H9 (cell line): ENCODE measurements at regions not wholly inside any gene's neighbourhood (a gene's known extent, or its start where the extent isn't known, plus 50 kb on each side); places are given as distances from the start of the nearest gene placed in this dataset.

Source experiments
- DNase-seq: peaks from one replicate; pipeline ENCODE4 v3.0.0-alpha.2; 2017
- H2AFZ ChIP-seq: one replicate; pipeline ENCODE4 v1.6.1; 2013; ENCODE audit warnings: mild to moderate bottlenecking, low read length, control low read depth, moderate library complexity
- H2AK5ac ChIP-seq: 2 replicates; pipeline ENCODE4 v1.6.1; 2013; ENCODE audit warnings: low read length, control low read depth, mixed read lengths; ENCODE audit not compliant: insufficient read length
- H2BK120ac ChIP-seq: one replicate; pipeline ENCODE4 v1.6.1; 2013; ENCODE audit warnings: low read depth, mild to moderate bottlenecking, low read length, control low read depth, inconsistent platforms; ENCODE audit not compliant: poor library complexity, severe bottlenecking
- H2BK12ac ChIP-seq: 2 replicates; pipeline ENCODE4 v1.6.1; 2013; ENCODE audit warnings: low read length, control low read depth, mixed read lengths, low read depth; ENCODE audit not compliant: insufficient read length
- H2BK15ac ChIP-seq: 2 replicates; pipeline ENCODE4 v1.6.1; 2013; ENCODE audit warnings: low read depth, low read length, control low read depth
- H2BK20ac ChIP-seq: one replicate; pipeline ENCODE4 v1.6.1; 2013; ENCODE audit warnings: low read depth, mild to moderate bottlenecking, low read length, control low read depth, inconsistent platforms; ENCODE audit not compliant: poor library complexity, severe bottlenecking
- H2BK5ac ChIP-seq: 2 replicates; pipeline ENCODE4 v1.6.1; 2013; ENCODE audit warnings: low read length, control low read depth, mixed read lengths; ENCODE audit not compliant: insufficient read length
- H3K14ac ChIP-seq: 2 replicates; pipeline ENCODE4 v1.6.1; 2013; ENCODE audit warnings: low read length, control low read depth; ENCODE audit not compliant: insufficient read depth
- H3K18ac ChIP-seq: 2 replicates; pipeline ENCODE4 v1.6.1; 2013; ENCODE audit warnings: low read depth, mild to moderate bottlenecking, mixed read lengths, low read length, control low read depth; ENCODE audit not compliant: insufficient read length
- H3K23ac ChIP-seq: 2 replicates; pipeline ENCODE4 v1.6.1; 2013; ENCODE audit warnings: low read length, control low read depth, mixed read lengths, low read depth; ENCODE audit not compliant: insufficient read length
- H3K23me2 ChIP-seq: 2 replicates; pipeline ENCODE4 v1.6.1; 2013; ENCODE audit warnings: low read depth, mild to moderate bottlenecking, mixed read lengths, low read length, control low read depth; ENCODE audit not compliant: insufficient read length, poor library complexity, severe bottlenecking
- H3K27ac ChIP-seq: 2 replicates; pipeline ENCODE4 v1.5.1; 2013; ENCODE audit warnings: low read length, control low read depth, mixed read lengths, low read depth; ENCODE audit not compliant: insufficient read length
- H3K27me3 ChIP-seq: 2 replicates; pipeline ENCODE4 v1.6.1; 2013; ENCODE audit warnings: low read length, control low read depth, inconsistent platforms; ENCODE audit not compliant: insufficient read depth
- H3K4ac ChIP-seq: 2 replicates; pipeline ENCODE4 v1.6.1; 2013; ENCODE audit warnings: low read depth, mild to moderate bottlenecking, control low read depth, inconsistent platforms, low read length, moderate library complexity
- H3K4me1 ChIP-seq: 2 replicates; pipeline ENCODE4 v1.6.1; 2013; ENCODE audit warnings: low read length, control low read depth, inconsistent platforms; ENCODE audit not compliant: insufficient read depth
- H3K4me2 ChIP-seq: 2 replicates; pipeline ENCODE4 v1.6.1; 2013; ENCODE audit warnings: low read length, control low read depth, mixed read lengths; ENCODE audit not compliant: insufficient read length, insufficient read depth
- H3K56ac ChIP-seq: 2 replicates; pipeline ENCODE4 v1.6.1; 2013; ENCODE audit warnings: low read depth, mild to moderate bottlenecking, mixed read lengths, low read length, control low read depth; ENCODE audit not compliant: insufficient read length
- H3K79me1 ChIP-seq: 2 replicates; pipeline ENCODE4 v1.6.1; 2013; ENCODE audit warnings: low read depth, mild to moderate bottlenecking, moderate library complexity, low read length, control low read depth, inconsistent platforms; ENCODE audit not compliant: insufficient read depth, poor library complexity, severe bottlenecking
- H3K79me2 ChIP-seq: 2 replicates; pipeline ENCODE4 v1.6.1; 2013; ENCODE audit warnings: low read length, control low read depth, inconsistent platforms; ENCODE audit not compliant: insufficient read depth
- H3K9ac ChIP-seq: 2 replicates; pipeline ENCODE4 v1.6.1; 2013; ENCODE audit warnings: low read length, control low read depth, mixed read lengths; ENCODE audit not compliant: insufficient read length; ENCODE audit errors: extremely low read depth
- H3K9me3 ChIP-seq: one replicate; pipeline ENCODE4 v1.6.1; 2013; ENCODE audit warnings: low read depth, low read length, inconsistent platforms; ENCODE audit not compliant: control insufficient read depth
- H3T11ph ChIP-seq: one replicate; pipeline ENCODE4 v1.6.1; 2013; ENCODE audit warnings: mild to moderate bottlenecking, low read length, control low read depth, inconsistent platforms
- H4K20me1 ChIP-seq: one replicate; pipeline ENCODE4 v1.6.1; 2013; ENCODE audit not compliant: control insufficient read depth, insufficient read length, insufficient read depth
- H4K5ac ChIP-seq: 2 replicates; pipeline ENCODE4 v1.6.1; 2013; ENCODE audit warnings: low read depth, mild to moderate bottlenecking, mixed read lengths, low read length, control low read depth; ENCODE audit not compliant: insufficient read length
- H4K8ac ChIP-seq: replicated peaks from 2 replicates; pipeline ENCODE4 v1.6.1; 2013; ENCODE audit warnings: low read length, control low read depth, mixed read lengths, low read depth; ENCODE audit not compliant: insufficient read length
- H4K91ac ChIP-seq: 2 replicates; pipeline ENCODE4 v1.6.1; 2013; ENCODE audit warnings: low read depth, mild to moderate bottlenecking, moderate library complexity, mixed read lengths, low read length, control low read depth; ENCODE audit not compliant: insufficient read length
- H3K27ac Mint-ChIP-seq, 3 experiments: 2 replicates in 2 of 3; 3 replicates in 1 of 3; pipeline ENCODE4 v1.8.0; 2020 to 2021; ENCODE audit warnings: mixed read lengths in 3 of 3, mild to moderate bottlenecking in 1 of 3, moderate library complexity in 1 of 3
- H3K27me3 Mint-ChIP-seq: 2 replicates; pipeline ENCODE4 v1.8.0; 2021; ENCODE audit warnings: low read depth, mild to moderate bottlenecking, moderate library complexity, mixed read lengths
- H3K36me3 Mint-ChIP-seq, 3 experiments: 2 replicates in 2 of 3; 3 replicates in 1 of 3; pipeline ENCODE4 v1.8.0; 2020 to 2021; ENCODE audit warnings: low read depth in 3 of 3, mixed read lengths in 3 of 3; ENCODE audit not compliant: insufficient read depth in 1 of 3
- H3K4me1 Mint-ChIP-seq, 2 experiments: 2 replicates each; pipeline ENCODE4 v1.8.0; 2020; ENCODE audit warnings: mixed read lengths in 2 of 2
- H3K4me3 Mint-ChIP-seq, 2 experiments: 2 replicates in 1 of 2; 3 replicates in 1 of 2; pipeline ENCODE4 v1.8.0; 2020 to 2021; ENCODE audit warnings: mild to moderate bottlenecking in 2 of 2, mixed read lengths in 2 of 2, moderate library complexity in 1 of 2
- H3K9me3 Mint-ChIP-seq, 2 experiments: 2 replicates in 1 of 2; 3 replicates in 1 of 2; pipeline ENCODE4 v1.8.0; 2020; ENCODE audit warnings: mild to moderate bottlenecking in 2 of 2, mixed read lengths in 2 of 2, moderate library complexity in 1 of 2
- WGBS: extraction: QIAGEN DNeasy Blood & Tissue Kit; methylation state at CpG from one replicate; pipeline ENCODE4 v1.1.7; 2013; ENCODE audit warnings: missing lambda C conversion rate, low lambda C conversion rate, mixed read lengths; ENCODE audit not compliant: insufficient read length; ENCODE audit errors: extremely low coverage; 5-methylcytosine and 5-hydroxymethylcytosine counted together
- TF ChIP-seq, protein P1 (sequence below): fragments of 200-600 bp; sonication (generic); conservative IDR thresholded peaks from 3 replicates; pipeline ENCODE4 v1.8.0; 2021; ENCODE audit warnings: antibody characterized with exemption, mild to moderate bottlenecking

DNA sequence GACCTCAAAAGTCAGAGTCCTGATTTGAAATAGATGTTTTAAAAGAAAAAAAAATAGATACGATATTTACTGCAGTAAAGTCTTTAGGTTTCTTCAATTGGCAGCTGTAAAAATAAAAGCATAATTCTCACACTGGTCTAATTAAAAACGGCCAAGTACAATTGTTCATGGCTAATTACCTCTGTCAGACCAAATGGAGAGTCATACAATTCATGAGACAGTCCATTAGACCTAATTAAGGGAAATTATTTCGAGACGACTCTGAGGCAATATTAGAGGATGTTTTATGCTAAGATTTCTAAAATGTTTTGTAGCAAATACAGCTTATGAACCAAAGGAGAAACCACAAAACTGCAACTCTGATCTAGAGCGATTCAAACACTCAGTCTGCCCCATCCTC, 131.3 kb downstream of the PHLDA1 start:
- Mint-ChIP-seq H3K36me3 (no peaks in the 10 kb centered on the region), H3K9me3 (no peaks in the 10 kb centered on the region), H3K27me3 (peaks cover 2% of the 10 kb centered on the region), H3K27ac (no peak overlapping the region), H3K4me1 (peaks cover 10 to 11% of the 10 kb centered on the region in 2 experiments), H3K4me3 (no peak overlapping the region)
- WGBS = no CpG with 5 or more reads among the region's 5 CpGs
- Histone ChIP-seq H3K23me2 (no peaks in the 10 kb centered on the region), H3K4me2 (no peak overlapping the region), H2BK12ac (no peak overlapping the region), H3K4ac (no peak overlapping the region), H3K79me2 (no peaks in the 10 kb centered on the region), H4K20me1 (no peaks in the 10 kb centered on the region), H3T11ph (no peak overlapping the region), H4K8ac (no peak overlapping the region), H3K4me1 (no peaks in the 10 kb centered on the region), H4K5ac (no peak overlapping the region), H3K9me3 (no peaks in the 10 kb centered on the region), H2BK5ac (no peak overlapping the region), H2AFZ (no peak overlapping the region), H2BK15ac (no peak overlapping the region), H2BK20ac (no peak overlapping the region), H3K56ac (no peak overlapping the region), H3K9ac (no peak overlapping the region), H3K18ac (no peak overlapping the region), H2AK5ac (no peak overlapping the region), H3K23ac (no peak overlapping the region), H3K27me3 (no peaks in the 10 kb centered on the region), H4K91ac (no peak overlapping the region), H3K27ac (no peak overlapping the region), H2BK120ac (no peak overlapping the region), H3K14ac (no peak overlapping the region), H3K79me1 (no peaks in the 10 kb centered on the region)
- DNase-seq = no peak
- TF ChIP-seq, protein P1, sequence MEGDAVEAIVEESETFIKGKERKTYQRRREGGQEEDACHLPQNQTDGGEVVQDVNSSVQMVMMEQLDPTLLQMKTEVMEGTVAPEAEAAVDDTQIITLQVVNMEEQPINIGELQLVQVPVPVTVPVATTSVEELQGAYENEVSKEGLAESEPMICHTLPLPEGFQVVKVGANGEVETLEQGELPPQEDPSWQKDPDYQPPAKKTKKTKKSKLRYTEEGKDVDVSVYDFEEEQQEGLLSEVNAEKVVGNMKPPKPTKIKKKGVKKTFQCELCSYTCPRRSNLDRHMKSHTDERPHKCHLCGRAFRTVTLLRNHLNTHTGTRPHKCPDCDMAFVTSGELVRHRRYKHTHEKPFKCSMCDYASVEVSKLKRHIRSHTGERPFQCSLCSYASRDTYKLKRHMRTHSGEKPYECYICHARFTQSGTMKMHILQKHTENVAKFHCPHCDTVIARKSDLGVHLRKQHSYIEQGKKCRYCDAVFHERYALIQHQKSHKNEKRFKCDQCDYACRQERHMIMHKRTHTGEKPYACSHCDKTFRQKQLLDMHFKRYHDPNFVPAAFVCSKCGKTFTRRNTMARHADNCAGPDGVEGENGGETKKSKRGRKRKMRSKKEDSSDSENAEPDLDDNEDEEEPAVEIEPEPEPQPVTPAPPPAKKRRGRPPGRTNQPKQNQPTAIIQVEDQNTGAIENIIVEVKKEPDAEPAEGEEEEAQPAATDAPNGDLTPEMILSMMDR = no peak
